GM23338 (cell line): ENCODE measurements at regions not wholly inside any gene's neighbourhood (a gene's known extent, or its start where the extent isn't known, plus 50 kb on each side); places are given as distances from the start of the nearest gene placed in this dataset.

Experiments
- ATAC-seq: fragments of 200-7000 bp; cut with Tn5 transposase; 3 replicates; pipeline ENCODE4 v1.9.1; 2020
- DNase-seq: peaks from one replicate; pipeline ENCODE4 v3.0.0-alpha.2; 2015; ENCODE audit warnings: low spot score
- H2AFZ ChIP-seq: fragments of 200-600 bp; sonication (generic); 2 replicates; pipeline ENCODE4 v1.8.0; 2016; ENCODE audit warnings: antibody characterized with exemption, mild to moderate bottlenecking, moderate library complexity
- H3F3A ChIP-seq: fragments of 200-600 bp; sonication (generic); replicated peaks from 2 replicates; pipeline ENCODE4 v1.8.0; 2017; ENCODE audit warnings: antibody characterized with exemption, mixed run types, low read depth
- H3K27ac ChIP-seq: fragments of 200-600 bp; sonication (generic); 2 replicates; pipeline ENCODE4 v1.6.1; 2016; ENCODE audit warnings: low read depth
- H3K27me3 ChIP-seq: fragments of 200-600 bp; sonication (generic); 2 replicates; pipeline ENCODE4 v1.8.0; 2016; ENCODE audit warnings: mild to moderate bottlenecking, mixed run types, moderate library complexity; ENCODE audit not compliant: insufficient read depth
- H3K36me3 ChIP-seq: fragments of 200-600 bp; sonication (generic); 2 replicates; pipeline ENCODE4 v1.8.0; 2016; ENCODE audit warnings: mild to moderate bottlenecking; ENCODE audit not compliant: insufficient read depth
- H3K4me1 ChIP-seq: fragments of 200-600 bp; sonication (generic); 2 replicates; pipeline ENCODE4 v1.8.0; 2016; ENCODE audit warnings: mild to moderate bottlenecking, moderate library complexity; ENCODE audit not compliant: insufficient read depth
- H3K4me2 ChIP-seq: fragments of 200-600 bp; sonication (generic); 2 replicates; pipeline ENCODE4 v1.7.1; 2017; ENCODE audit warnings: mixed run types
- H3K4me3 ChIP-seq: fragments of 200-600 bp; sonication (generic); 2 replicates; pipeline ENCODE4 v1.6.1; 2016; ENCODE audit warnings: mixed run types
- H3K79me2 ChIP-seq: fragments of 200-600 bp; sonication (generic); replicated peaks from 2 replicates; pipeline ENCODE4 v1.8.0; 2017; ENCODE audit warnings: mild to moderate bottlenecking; ENCODE audit not compliant: insufficient read depth
- H3K9me2 ChIP-seq: fragments of 200-600 bp; sonication (generic); 2 replicates; pipeline ENCODE4 v1.8.0; 2017; ENCODE audit not compliant: insufficient read depth
- H4K20me1 ChIP-seq: fragments of 200-600 bp; sonication (generic); replicated peaks from 2 replicates; pipeline ENCODE4 v1.8.0; 2017; ENCODE audit warnings: mild to moderate bottlenecking; ENCODE audit not compliant: insufficient read depth
- H3K27ac Mint-ChIP-seq: 2 replicates; pipeline ENCODE4 v1.8.0; 2020; ENCODE audit warnings: inconsistent platforms, mild to moderate bottlenecking, moderate library complexity, mixed read lengths
- H3K27me3 Mint-ChIP-seq: 3 replicates; pipeline ENCODE4 v1.8.0; 2022; ENCODE audit warnings: low read depth, mild to moderate bottlenecking, moderate library complexity, mixed read lengths, inconsistent platforms; ENCODE audit not compliant: insufficient read depth, poor library complexity
- H3K36me3 Mint-ChIP-seq: 3 replicates; pipeline ENCODE4 v1.8.0; 2021; ENCODE audit warnings: low read depth, mild to moderate bottlenecking, inconsistent platforms, moderate library complexity, mixed read lengths
- H3K4me1 Mint-ChIP-seq: 3 replicates; pipeline ENCODE4 v1.8.0; 2020; ENCODE audit warnings: mild to moderate bottlenecking, inconsistent platforms, mixed read lengths
- H3K4me3 Mint-ChIP-seq: 3 replicates; pipeline ENCODE4 v1.8.0; 2021; ENCODE audit warnings: moderate library complexity, mild to moderate bottlenecking, inconsistent platforms, mixed read lengths
- H3K9me3 Mint-ChIP-seq: 3 replicates; pipeline ENCODE4 v1.8.0; 2020; ENCODE audit warnings: moderate library complexity, mild to moderate bottlenecking, inconsistent platforms, mixed read lengths
- CREB1 ChIP-seq: fragments of 250-450 bp; sonication (Bioruptor Pico); IDR thresholded peaks from 2 replicates; pipeline ENCODE4 v1.5.0; 2020; ENCODE audit warnings: low read depth, mild to moderate bottlenecking, moderate library complexity
- EZH2 ChIP-seq: fragments of 200-600 bp; sonication (generic); IDR thresholded peaks from one replicate; pipeline ENCODE4 v1.8.0; 2017; ENCODE audit warnings: antibody characterized with exemption, mild to moderate bottlenecking, low read depth; ENCODE audit not compliant: unreplicated experiment
- EZH2phosphoT487 ChIP-seq: fragments of 200-600 bp; sonication (generic); IDR thresholded peaks from one replicate; pipeline ENCODE4 v1.8.1; 2018; ENCODE audit warnings: antibody characterized with exemption; ENCODE audit not compliant: unreplicated experiment
- JUNB ChIP-seq: IDR thresholded peaks from one replicate; pipeline ENCODE4 v1.6.1; 2016; ENCODE audit warnings: antibody characterized with exemption; ENCODE audit not compliant: unreplicated experiment
- NANOG ChIP-seq: IDR thresholded peaks from 2 replicates; pipeline ENCODE4 v1.6.1; 2016; ENCODE audit warnings: antibody characterized with exemption, borderline replicate concordance
- POLR2AphosphoS5 ChIP-seq: IDR thresholded peaks from 2 replicates; pipeline ENCODE4 v1.6.1; 2016; ENCODE audit warnings: antibody characterized with exemption, low read depth
- ZNF114 ChIP-seq: fragments of 250-450 bp; sonication (Bioruptor Pico); IDR thresholded peaks from 2 replicates; pipeline ENCODE4 v1.5.0; 2020; ENCODE audit warnings: mild to moderate bottlenecking, moderate library complexity
- ZNF331 ChIP-seq: fragments of 250-450 bp; sonication (Bioruptor Pico); IDR thresholded peaks from 2 replicates; pipeline ENCODE4 v1.5.0; 2020; ENCODE audit warnings: low read depth, mild to moderate bottlenecking, moderate library complexity
- TF ChIP-seq, protein P1 (sequence below): IDR thresholded peaks from one replicate; pipeline ENCODE4 v1.6.1; 2018; ENCODE audit warnings: antibody characterized with exemption; ENCODE audit not compliant: unreplicated experiment
- TF ChIP-seq, protein P2 (sequence below): IDR thresholded peaks from 2 replicates; pipeline ENCODE4 v1.6.1; 2016; ENCODE audit warnings: antibody characterized with exemption
- TF ChIP-seq, protein P3 (sequence below): fragments of 250-450 bp; sonication (Bioruptor Pico); IDR thresholded peaks from 2 replicates; pipeline ENCODE4 v1.5.0; 2020; ENCODE audit warnings: mild to moderate bottlenecking, moderate library complexity

DNA sequence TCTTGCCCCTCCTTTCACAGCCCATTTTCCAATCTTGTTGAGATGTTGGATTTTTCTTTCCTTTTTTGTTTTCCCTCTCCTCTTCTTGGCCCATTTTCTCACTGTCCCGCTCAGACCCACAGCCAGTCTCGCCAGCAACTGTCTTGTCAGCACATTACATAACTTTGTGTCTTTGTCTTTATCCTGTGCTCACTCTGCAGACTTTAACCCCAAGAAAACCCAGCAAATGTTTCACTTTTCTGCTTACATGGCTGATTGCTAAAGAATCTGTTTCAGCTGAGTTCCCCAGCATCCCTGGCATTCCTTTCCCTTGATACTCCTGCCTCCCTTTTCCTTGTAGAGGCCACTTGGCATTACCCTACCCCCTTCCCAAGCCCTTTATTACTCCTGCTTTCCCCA is 74.6 kb downstream of the ZNF648 start (continued):
- TF ChIP-seq, protein P1, sequence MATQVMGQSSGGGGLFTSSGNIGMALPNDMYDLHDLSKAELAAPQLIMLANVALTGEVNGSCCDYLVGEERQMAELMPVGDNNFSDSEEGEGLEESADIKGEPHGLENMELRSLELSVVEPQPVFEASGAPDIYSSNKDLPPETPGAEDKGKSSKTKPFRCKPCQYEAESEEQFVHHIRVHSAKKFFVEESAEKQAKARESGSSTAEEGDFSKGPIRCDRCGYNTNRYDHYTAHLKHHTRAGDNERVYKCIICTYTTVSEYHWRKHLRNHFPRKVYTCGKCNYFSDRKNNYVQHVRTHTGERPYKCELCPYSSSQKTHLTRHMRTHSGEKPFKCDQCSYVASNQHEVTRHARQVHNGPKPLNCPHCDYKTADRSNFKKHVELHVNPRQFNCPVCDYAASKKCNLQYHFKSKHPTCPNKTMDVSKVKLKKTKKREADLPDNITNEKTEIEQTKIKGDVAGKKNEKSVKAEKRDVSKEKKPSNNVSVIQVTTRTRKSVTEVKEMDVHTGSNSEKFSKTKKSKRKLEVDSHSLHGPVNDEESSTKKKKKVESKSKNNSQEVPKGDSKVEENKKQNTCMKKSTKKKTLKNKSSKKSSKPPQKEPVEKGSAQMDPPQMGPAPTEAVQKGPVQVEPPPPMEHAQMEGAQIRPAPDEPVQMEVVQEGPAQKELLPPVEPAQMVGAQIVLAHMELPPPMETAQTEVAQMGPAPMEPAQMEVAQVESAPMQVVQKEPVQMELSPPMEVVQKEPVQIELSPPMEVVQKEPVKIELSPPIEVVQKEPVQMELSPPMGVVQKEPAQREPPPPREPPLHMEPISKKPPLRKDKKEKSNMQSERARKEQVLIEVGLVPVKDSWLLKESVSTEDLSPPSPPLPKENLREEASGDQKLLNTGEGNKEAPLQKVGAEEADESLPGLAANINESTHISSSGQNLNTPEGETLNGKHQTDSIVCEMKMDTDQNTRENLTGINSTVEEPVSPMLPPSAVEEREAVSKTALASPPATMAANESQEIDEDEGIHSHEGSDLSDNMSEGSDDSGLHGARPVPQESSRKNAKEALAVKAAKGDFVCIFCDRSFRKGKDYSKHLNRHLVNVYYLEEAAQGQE, result no peak
- TF ChIP-seq EZH2 (no peak), NANOG (no peak), EZH2phosphoT487 (no peak), ZNF114 (CRISPR knock-in tag) (no peak), POLR2AphosphoS5 (no peak), CREB1 (no peak)
- TF ChIP-seq, protein P2, sequence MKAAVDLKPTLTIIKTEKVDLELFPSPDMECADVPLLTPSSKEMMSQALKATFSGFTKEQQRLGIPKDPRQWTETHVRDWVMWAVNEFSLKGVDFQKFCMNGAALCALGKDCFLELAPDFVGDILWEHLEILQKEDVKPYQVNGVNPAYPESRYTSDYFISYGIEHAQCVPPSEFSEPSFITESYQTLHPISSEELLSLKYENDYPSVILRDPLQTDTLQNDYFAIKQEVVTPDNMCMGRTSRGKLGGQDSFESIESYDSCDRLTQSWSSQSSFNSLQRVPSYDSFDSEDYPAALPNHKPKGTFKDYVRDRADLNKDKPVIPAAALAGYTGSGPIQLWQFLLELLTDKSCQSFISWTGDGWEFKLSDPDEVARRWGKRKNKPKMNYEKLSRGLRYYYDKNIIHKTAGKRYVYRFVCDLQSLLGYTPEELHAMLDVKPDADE, result no peak

DNA sequence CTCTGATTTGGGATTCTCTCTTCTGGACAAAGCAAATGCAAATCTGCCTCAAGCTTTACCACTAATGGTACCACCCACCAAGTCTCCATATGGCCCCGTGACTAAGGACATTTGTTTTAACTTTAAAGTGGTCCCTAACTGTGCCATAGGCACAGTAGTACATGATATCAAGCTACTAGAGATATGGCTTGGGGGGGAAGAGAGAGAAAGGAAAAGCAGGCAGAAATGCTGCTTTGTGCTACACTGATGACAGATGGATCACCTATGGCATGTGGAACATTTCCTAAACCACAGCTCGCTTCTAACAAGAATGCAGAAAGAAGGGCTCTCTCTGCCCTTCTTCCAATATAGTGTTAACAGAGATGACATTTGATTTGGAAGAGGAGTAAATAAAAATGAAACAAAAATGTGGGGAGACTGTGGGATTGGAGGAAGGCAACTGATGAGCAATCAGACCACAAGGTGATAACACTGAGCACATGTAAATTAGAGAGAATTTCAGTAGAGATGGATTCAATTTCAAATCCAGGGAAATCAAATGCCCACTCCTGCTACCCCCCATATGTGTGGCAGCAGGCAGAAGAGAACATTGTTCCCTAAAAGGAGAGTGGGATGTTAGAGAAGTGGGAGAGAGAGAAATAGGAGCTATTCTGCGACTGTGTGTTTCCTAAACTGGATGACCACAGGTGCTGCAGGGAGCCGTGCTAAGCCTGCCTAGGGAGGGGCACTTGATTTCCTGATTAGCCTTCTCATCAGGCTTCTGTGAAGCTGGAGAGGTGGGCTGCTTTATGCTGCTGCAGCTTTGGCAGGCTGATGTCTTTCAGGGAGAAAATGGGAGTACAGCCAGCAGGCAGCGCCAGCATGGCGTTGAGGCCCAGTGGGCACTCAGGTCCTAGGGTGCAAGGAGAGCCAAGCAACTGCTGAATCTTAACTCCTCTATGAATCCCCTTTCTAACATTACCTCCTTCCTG is 75.3 kb downstream of the ZNF648 start:
- Histone ChIP-seq H3K4me1 (peaks cover 11% of the 10 kb centered on the region; the same call in 1 of the 2 replicates), H3K9me2 (no peaks in the 10 kb centered on the region), H3K27me3 (no peaks in the 10 kb centered on the region), H3K79me2 (no peaks in the 10 kb centered on the region), H3K4me3 (no peak overlapping the region), H2AFZ (peak overlapping the region; percentile 94; the same call in 1 of the 2 replicates), H3K27ac (no peak overlapping the region), H3K4me2 (0 out of 2 replicates have a peak overlapping the region, but pooled peaks have one; percentile 26), H3F3A (no peaks in the 10 kb centered on the region), H4K20me1 (no peaks in the 10 kb centered on the region), H3K36me3 (no peaks in the 10 kb centered on the region)
- H3K36me3 Mint-ChIP-seq, result no peaks in the 10 kb centered on the region
- no peak overlapping the region for H3K27ac Mint-ChIP-seq
- no peak for DNase-seq
- H3K4me3 Mint-ChIP-seq, result no peak overlapping the region
- ATAC-seq, result peak; percentile 45
- peaks cover 3% of the 10 kb centered on the region for H3K27me3 Mint-ChIP-seq
- H3K4me1 Mint-ChIP-seq, result peaks cover 13% of the 10 kb centered on the region
- no peaks in the 10 kb centered on the region for H3K9me3 Mint-ChIP-seq
- TF ChIP-seq, protein P3, sequence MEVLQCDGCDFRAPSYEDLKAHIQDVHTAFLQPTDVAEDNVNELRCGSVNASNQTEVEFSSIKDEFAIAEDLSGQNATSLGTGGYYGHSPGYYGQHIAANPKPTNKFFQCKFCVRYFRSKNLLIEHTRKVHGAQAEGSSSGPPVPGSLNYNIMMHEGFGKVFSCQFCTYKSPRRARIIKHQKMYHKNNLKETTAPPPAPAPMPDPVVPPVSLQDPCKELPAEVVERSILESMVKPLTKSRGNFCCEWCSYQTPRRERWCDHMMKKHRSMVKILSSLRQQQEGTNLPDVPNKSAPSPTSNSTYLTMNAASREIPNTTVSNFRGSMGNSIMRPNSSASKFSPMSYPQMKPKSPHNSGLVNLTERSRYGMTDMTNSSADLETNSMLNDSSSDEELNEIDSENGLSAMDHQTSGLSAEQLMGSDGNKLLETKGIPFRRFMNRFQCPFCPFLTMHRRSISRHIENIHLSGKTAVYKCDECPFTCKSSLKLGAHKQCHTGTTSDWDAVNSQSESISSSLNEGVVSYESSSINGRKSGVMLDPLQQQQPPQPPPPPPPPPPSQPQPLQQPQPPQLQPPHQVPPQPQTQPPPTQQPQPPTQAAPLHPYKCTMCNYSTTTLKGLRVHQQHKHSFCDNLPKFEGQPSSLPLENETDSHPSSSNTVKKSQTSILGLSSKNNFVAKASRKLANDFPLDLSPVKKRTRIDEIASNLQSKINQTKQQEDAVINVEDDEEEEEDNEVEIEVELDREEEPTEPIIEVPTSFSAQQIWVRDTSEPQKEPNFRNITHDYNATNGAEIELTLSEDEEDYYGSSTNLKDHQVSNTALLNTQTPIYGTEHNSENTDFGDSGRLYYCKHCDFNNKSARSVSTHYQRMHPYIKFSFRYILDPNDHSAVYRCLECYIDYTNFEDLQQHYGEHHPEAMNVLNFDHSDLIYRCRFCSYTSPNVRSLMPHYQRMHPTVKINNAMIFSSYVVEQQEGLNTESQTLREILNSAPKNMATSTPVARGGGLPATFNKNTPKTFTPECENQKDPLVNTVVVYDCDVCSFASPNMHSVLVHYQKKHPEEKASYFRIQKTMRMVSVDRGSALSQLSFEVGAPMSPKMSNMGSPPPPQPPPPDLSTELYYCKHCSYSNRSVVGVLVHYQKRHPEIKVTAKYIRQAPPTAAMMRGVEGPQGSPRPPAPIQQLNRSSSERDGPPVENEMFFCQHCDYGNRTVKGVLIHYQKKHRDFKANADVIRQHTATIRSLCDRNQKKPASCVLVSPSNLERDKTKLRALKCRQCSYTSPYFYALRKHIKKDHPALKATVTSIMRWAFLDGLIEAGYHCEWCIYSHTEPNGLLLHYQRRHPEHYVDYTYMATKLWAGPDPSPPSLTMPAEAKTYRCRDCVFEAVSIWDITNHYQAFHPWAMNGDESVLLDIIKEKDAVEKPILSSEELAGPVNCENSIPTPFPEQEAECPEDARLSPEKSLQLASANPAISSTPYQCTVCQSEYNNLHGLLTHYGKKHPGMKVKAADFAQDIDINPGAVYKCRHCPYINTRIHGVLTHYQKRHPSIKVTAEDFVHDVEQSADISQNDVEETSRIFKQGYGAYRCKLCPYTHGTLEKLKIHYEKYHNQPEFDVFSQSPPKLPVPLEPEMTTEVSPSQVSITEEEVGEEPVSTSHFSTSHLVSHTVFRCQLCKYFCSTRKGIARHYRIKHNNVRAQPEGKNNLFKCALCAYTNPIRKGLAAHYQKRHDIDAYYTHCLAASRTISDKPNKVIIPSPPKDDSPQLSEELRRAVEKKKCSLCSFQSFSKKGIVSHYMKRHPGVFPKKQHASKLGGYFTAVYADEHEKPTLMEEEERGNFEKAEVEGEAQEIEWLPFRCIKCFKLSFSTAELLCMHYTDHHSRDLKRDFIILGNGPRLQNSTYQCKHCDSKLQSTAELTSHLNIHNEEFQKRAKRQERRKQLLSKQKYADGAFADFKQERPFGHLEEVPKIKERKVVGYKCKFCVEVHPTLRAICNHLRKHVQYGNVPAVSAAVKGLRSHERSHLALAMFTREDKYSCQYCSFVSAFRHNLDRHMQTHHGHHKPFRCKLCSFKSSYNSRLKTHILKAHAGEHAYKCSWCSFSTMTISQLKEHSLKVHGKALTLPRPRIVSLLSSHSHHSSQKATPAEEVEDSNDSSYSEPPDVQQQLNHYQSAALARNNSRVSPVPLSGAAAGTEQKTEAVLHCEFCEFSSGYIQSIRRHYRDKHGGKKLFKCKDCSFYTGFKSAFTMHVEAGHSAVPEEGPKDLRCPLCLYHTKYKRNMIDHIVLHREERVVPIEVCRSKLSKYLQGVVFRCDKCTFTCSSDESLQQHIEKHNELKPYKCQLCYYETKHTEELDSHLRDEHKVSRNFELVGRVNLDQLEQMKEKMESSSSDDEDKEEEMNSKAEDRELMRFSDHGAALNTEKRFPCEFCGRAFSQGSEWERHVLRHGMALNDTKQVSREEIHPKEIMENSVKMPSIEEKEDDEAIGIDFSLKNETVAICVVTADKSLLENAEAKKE (CRISPR knock-in tag), result no peak
- TF ChIP-seq JUNB, result no peak
- TF ChIP-seq POLR2AphosphoS5, result no peak
- no peak for TF ChIP-seq NANOG
- no peak for TF ChIP-seq ZNF331 (CRISPR knock-in tag)
